Stimulated activated naive CD8-positive, alpha-beta T cell treated with anti-CD3 and anti-CD28 coated beads, Interleukin-15, amount 100 ng/mL, for 72 hours (primary cell): ENCODE measurements at regions not wholly inside any gene's neighbourhood (a gene's known extent, or its start where the extent isn't known, plus 50 kb on each side); places are given as distances from the start of the nearest gene placed in this dataset.
"Not testable (repeated sequence)": the region's sequence is repeated elsewhere in the genome, so short reads cannot be mapped to it uniquely, and the experiment has no call there.

Experiments used
- ATAC-seq: fragments of 150-1000 bp; cut with Tn5 transposase; 2 replicates; pipeline ENCODE4 v1.10.0; 2021; ENCODE audit warnings: mild to moderate bottlenecking, moderate library complexity
- DNase-seq, 2 donors: peaks; one replicate each; pipeline ENCODE4 v3.0.0; 2021 to 2022
- H3K27ac Mint-ChIP-seq, 2 donors: one replicate each; pipeline ENCODE4 v1.8.0; 2022; ENCODE audit warnings: mild to moderate bottlenecking in 2 of 2, mixed read lengths in 2 of 2, moderate library complexity in 2 of 2
- H3K27me3 Mint-ChIP-seq: one replicate; pipeline ENCODE4 v1.8.0; 2022; ENCODE audit warnings: mixed read lengths
- H3K4me1 Mint-ChIP-seq: one replicate; pipeline ENCODE4 v1.8.0; 2022; ENCODE audit warnings: mild to moderate bottlenecking, mixed read lengths
- H3K4me3 Mint-ChIP-seq, 2 donors: one replicate each; pipeline ENCODE4 v1.8.0; 2022; ENCODE audit warnings: mild to moderate bottlenecking in 2 of 2, mixed read lengths in 2 of 2, moderate library complexity in 1 of 2
- H3K9me3 Mint-ChIP-seq, 2 donors: one replicate each; pipeline ENCODE4 v1.8.0; 2022; ENCODE audit warnings: mixed read lengths in 2 of 2

- no peak for ATAC-seq
Measured at GRCh38 chr14:82951171-82951570, 1417.5 kb upstream of the SEL1L start.

GRCh38 chr14:82963756-82964155, 1430.1 kb upstream of the SEL1L start:
- H3K27ac Mint-ChIP-seq = no peak overlapping the region
- no peaks in the 10 kb centered on the region for H3K27me3 Mint-ChIP-seq

More at GRCh38 chr14:82951171-82951570, 1417.5 kb upstream of the SEL1L start:
- H3K27ac Mint-ChIP-seq = no peak overlapping the region
- H3K27me3 Mint-ChIP-seq = no peaks in the 10 kb centered on the region
- DNase-seq = no peak
- H3K4me3 Mint-ChIP-seq = no peak overlapping the region
- H3K9me3 Mint-ChIP-seq = peaks cover 5 to 13% of the 10 kb centered on the region in 2 donors
- no peaks in the 10 kb centered on the region for H3K4me1 Mint-ChIP-seq

GRCh38 chr14:82987502-82988124, 1454.0 kb upstream of the SEL1L start:
- Mint-ChIP-seq H3K27me3 (no peaks in the 10 kb centered on the region), H3K4me1 (no peaks in the 10 kb centered on the region), H3K27ac (no peak overlapping the region), H3K4me3 (no peak overlapping the region), H3K9me3 (peaks cover 0 to 16% of the 10 kb centered on the region in 2 donors)
- DNase-seq = no peak
- ATAC-seq = no peak

More at GRCh38 chr14:82963756-82964155, 1430.1 kb upstream of the SEL1L start:
- Mint-ChIP-seq H3K9me3 (peaks cover 6 to 7% of the 10 kb centered on the region in 2 donors), H3K4me3 (no peak overlapping the region), H3K4me1 (no peaks in the 10 kb centered on the region)
- no peak for ATAC-seq
- no peak for DNase-seq

- H3K4me3 Mint-ChIP-seq, ATAC-seq, H3K27ac Mint-ChIP-seq, H3K4me1 Mint-ChIP-seq, DNase-seq, H3K27me3 Mint-ChIP-seq, H3K9me3 Mint-ChIP-seq: not testable (repeated sequence)
Measured at GRCh38 chr14:82994547-82994946, 1460.9 kb upstream of the SEL1L start.

- H3K4me3 Mint-ChIP-seq = no peak overlapping the region
- DNase-seq = no peak
- no peak for ATAC-seq
- no peak overlapping the region for H3K27ac Mint-ChIP-seq
- H3K27me3 Mint-ChIP-seq = no peaks in the 10 kb centered on the region
- peaks cover 0 to under 1% of the 10 kb centered on the region in 2 donors for H3K9me3 Mint-ChIP-seq
- no peaks in the 10 kb centered on the region for H3K4me1 Mint-ChIP-seq
Measured at GRCh38 chr14:82999802-83000201, 1466.1 kb upstream of the SEL1L start.

DNA sequence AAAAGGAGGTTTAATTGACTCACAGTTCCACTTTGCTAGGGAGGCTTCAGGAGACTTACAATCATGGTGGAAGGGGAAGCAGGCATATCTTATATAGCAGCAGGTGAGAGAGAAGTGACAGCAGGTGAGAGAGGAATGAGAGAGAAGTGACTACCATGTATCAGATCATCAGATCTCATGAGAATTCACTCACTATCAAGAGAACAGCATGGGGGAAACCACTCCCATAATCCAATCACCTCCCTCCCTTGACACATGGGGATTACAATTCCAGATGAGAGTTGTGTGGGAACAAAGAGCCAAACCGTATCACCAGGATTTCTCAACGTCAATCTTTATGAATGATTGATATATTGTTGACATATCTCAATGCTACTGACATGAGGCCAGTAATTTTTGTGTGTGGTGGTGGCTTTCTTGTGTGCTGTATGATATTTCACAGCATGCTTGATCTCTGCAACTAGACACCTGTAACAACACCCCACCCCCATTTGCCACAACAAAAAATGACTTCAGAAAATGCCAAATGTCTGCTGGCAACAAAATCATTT, 1470.9 kb upstream of the SEL1L start:
- DNase-seq (no peak), ATAC-seq (no peak)
- H3K27ac Mint-ChIP-seq = no peak overlapping the region
- no peak overlapping the region for H3K4me3 Mint-ChIP-seq
- H3K27me3 Mint-ChIP-seq = no peaks in the 10 kb centered on the region
- H3K9me3 Mint-ChIP-seq = peaks cover 15 to 32% of the 10 kb centered on the region in 2 donors
- H3K4me1 Mint-ChIP-seq = no peaks in the 10 kb centered on the region

DNA sequence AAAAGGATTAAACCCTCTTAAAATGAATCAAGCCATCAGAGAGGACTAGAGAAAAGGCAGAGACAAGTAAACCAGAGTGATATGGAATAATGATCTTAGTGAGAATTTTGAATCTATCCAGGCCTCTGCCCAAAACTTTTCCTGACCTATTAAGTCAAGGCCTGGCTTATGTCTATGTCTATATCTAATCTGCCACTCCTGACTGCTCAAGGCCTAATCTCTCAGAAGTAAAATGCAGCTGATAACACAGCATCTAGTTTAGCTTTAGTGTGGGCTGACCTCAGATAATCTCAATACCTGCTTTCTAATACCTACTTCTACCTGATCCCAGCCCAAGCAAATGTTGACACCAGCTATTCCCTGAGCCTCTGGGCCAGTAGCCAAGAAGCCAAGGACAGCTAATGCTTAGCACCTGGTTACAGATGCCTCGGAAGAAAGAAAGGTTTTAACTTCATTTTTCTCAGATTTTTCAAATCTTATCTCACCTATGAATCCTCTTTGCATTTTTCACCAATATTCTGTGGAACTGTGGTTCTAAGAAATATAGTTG, 1472.5 kb upstream of the SEL1L start:
- Mint-ChIP-seq H3K9me3 (peaks cover 20 to 35% of the 10 kb centered on the region in 2 donors), H3K27ac (no peak overlapping the region), H3K4me3 (no peak overlapping the region), H3K27me3 (no peaks in the 10 kb centered on the region), H3K4me1 (no peaks in the 10 kb centered on the region)
- ATAC-seq = no peak
- no peak for DNase-seq

DNA sequence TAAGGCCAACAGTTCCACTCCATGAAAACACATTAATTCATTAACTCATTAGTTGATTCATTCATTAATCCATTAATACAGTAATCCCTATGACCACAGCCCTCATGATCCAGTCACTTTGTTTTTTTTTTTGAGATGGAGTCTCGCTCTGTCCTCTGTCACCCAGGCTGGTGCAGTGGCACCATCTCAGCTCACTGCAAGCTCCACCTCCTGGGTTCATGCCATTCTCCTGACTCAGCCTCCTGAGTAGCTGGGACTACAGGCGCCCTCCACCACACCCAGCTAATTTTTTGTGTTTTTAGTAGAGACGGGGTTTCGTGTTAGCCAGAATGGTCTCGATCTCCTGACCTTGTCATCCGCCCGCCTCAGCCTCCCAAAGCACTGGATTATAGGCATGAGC, 1473.4 kb upstream of the SEL1L start:
- H3K4me1 Mint-ChIP-seq, H3K27me3 Mint-ChIP-seq, DNase-seq, ATAC-seq, H3K27ac Mint-ChIP-seq, H3K4me3 Mint-ChIP-seq: not testable (repeated sequence)
- H3K9me3 Mint-ChIP-seq = peaks cover 20 to 35% of the 10 kb centered on the region in 2 donors

- H3K4me1 Mint-ChIP-seq = no peaks in the 10 kb centered on the region
- peaks cover 20 to 35% of the 10 kb centered on the region in 2 donors for H3K9me3 Mint-ChIP-seq
- H3K27me3 Mint-ChIP-seq = no peaks in the 10 kb centered on the region
- H3K27ac Mint-ChIP-seq = no peak overlapping the region
- no peak overlapping the region for H3K4me3 Mint-ChIP-seq
- ATAC-seq (no peak), DNase-seq (no peak)
Measured at GRCh38 chr14:83007641-83008225, 1474.1 kb upstream of the SEL1L start.

DNA sequence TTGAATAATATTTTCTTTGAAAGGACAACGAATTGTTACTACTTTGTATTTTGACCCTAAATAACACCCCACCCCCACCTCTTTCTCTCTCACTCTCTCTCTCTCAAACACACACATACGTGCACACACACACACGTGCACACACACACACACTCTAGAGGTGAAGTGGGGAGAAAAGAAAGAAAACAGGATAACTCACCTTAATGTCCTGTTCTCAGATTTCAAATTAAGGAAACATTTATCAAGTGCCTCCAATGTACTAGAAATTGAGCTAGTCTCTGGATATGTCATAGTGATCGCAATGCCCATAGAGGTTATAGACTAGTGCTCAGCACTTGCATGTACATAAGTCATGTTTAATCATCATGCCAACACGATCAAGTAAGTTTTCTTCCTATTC, 1483.6 kb upstream of the SEL1L start:
- Mint-ChIP-seq H3K27ac (no peak overlapping the region), H3K4me3 (no peak overlapping the region), H3K4me1 (no peaks in the 10 kb centered on the region), H3K9me3 (peaks cover 15 to 23% of the 10 kb centered on the region in 2 donors), H3K27me3 (no peaks in the 10 kb centered on the region)
- ATAC-seq = no peak
- no peak for DNase-seq

DNA sequence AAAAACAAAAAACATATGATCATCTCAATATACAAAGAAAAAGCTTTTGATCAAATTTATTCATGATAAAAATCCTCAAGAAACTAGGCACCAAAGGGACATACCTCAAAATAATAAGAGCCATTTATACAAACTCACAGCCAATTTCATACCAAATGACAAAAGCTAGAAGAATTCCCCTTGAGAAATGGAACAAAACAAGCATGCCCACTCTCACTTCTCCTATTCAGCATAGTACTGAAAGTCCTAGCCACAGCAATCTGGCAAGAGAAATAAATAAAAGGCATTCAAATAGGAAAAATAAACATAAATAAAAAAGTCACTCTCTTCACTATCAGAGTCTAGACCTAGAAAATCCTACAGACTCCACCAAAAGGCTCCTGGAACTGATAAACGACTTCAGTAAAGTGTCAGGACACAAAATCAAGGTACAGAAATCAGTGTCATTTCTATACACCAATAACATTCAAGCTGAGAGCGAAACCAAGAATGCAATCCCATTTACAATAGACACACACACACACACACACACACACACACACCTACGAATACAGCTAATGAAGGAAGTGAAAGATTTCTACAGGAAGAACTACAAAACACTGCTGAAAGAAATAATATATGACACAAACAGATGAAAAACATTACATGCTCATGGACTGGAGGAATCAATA, 1486.2 kb upstream of the SEL1L start:
- Mint-ChIP-seq H3K4me1 (no peaks in the 10 kb centered on the region), H3K4me3 (no peak overlapping the region), H3K27me3 (no peaks in the 10 kb centered on the region), H3K27ac (no peak overlapping the region), H3K9me3 (peaks cover 9 to 20% of the 10 kb centered on the region in 2 donors)
- DNase-seq = no peak
- no peak for ATAC-seq

DNA sequence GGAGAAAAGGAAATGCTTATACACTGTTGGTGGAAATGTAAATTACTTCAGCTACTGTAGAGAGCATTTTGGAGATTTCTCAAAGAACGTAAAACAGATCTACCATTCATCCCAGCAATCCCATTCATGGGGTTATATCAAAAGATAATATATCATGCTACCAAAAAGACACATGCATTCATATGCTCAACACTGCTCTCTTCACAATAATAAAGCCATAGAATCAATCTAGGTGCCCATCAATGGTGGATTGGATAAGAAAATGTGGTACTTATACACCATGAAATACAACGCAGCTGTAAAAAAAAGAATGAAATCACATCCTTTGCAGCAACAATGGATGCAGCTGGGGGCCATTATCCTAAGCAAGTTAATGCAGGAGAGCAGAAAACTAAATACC, 1487.7 kb upstream of the SEL1L start:
- no peak for ATAC-seq
- peaks cover 20 to 22% of the 10 kb centered on the region in 2 donors for H3K9me3 Mint-ChIP-seq
- no peaks in the 10 kb centered on the region for H3K27me3 Mint-ChIP-seq
- no peak for DNase-seq
- no peak overlapping the region for H3K4me3 Mint-ChIP-seq
- H3K4me1 Mint-ChIP-seq = no peaks in the 10 kb centered on the region
- no peak overlapping the region for H3K27ac Mint-ChIP-seq

- H3K27ac Mint-ChIP-seq = no peak overlapping the region
- peaks cover 13 to 18% of the 10 kb centered on the region in 2 donors for H3K9me3 Mint-ChIP-seq
- no peak overlapping the region for H3K4me3 Mint-ChIP-seq
- H3K27me3 Mint-ChIP-seq = no peaks in the 10 kb centered on the region
- no peaks in the 10 kb centered on the region for H3K4me1 Mint-ChIP-seq
- DNase-seq (no peak), ATAC-seq (no peak)
Measured at GRCh38 chr14:83023369-83023768, 1489.7 kb upstream of the SEL1L start.

DNA sequence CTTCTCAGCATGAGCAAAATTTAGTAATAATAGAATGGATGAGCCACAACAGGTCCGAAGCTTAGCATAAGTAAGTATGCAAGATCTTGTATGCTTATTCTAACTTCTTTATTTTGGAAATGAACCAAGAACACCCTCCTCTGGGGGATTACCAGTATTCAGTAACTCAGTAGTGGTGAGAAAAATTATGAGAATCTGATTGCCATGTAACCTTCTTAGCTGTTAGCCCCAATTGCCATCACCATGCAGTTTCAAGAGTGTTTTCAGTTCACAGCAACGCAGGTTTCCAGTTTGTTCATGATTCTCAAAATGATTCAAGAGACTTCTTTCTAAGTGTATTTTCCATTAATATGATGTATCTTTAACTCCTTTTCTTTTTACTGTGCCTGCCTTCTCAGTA, 1507.6 kb upstream of the SEL1L start:
- Mint-ChIP-seq H3K4me1 (no peaks in the 10 kb centered on the region), H3K9me3 (peaks cover 9 to 23% of the 10 kb centered on the region in 2 donors), H3K4me3 (no peak overlapping the region), H3K27ac (no peak overlapping the region), H3K27me3 (no peaks in the 10 kb centered on the region)
- no peak for ATAC-seq
- no peak for DNase-seq

GRCh38 chr14:83042858-83043257, 1509.2 kb upstream of the SEL1L start:
- Mint-ChIP-seq H3K27ac (no peak overlapping the region), H3K27me3 (no peaks in the 10 kb centered on the region), H3K9me3 (peaks cover 0 to 18% of the 10 kb centered on the region in 2 donors), H3K4me1 (no peaks in the 10 kb centered on the region), H3K4me3 (no peak overlapping the region)
- DNase-seq = no peak
- no peak for ATAC-seq

GRCh38 chr14:83044001-83044400, 1510.3 kb upstream of the SEL1L start:
- ATAC-seq (no peak), DNase-seq (no peak)
- no peak overlapping the region for H3K27ac Mint-ChIP-seq
- H3K4me3 Mint-ChIP-seq = no peak overlapping the region
- peaks cover 0 to 15% of the 10 kb centered on the region in 2 donors for H3K9me3 Mint-ChIP-seq
- no peaks in the 10 kb centered on the region for H3K27me3 Mint-ChIP-seq
- H3K4me1 Mint-ChIP-seq = no peaks in the 10 kb centered on the region
